GM19023 (cell line): ENCODE measurements at regions not wholly inside any gene's neighbourhood (a gene's known extent, or its start where the extent isn't known, plus 50 kb on each side); places are given as distances from the start of the nearest gene placed in this dataset.

Experiments
- ATAC-seq: cut with Tn5 transposase; IDR thresholded peaks from one replicate; pipeline ENCODE4 v1.9.1; 2021; ENCODE audit warnings: mild to moderate bottlenecking, moderate library complexity; ENCODE audit not compliant: unreplicated experiment

GRCh38 chr6:165829376-165829775, 166.3 kb upstream of the PDE10A start:
- no peak for ATAC-seq

DNA sequence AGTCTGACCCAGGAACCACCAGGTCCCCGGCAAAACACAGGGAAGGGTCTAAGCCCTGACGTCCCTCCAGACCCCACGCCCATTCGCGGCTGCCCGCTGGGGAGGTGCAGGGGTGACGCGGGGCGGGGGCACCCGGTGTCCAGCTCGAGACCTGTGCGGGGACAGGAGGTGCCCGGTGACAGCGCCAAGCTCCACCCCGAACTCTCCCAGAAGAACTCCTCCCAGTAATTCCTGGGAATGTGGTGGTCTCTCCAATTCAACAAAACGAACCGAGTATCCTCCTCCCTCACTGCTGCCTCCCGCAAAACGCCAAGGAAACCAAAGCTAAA, 164.1 kb upstream of the PDE10A start:
- ATAC-seq, result no peak

- ATAC-seq, result no peak
Measured at GRCh38 chr6:165826487-165827189, 163.6 kb upstream of the PDE10A start.

GRCh38 chr6:165825256-165825815, 162.3 kb upstream of the PDE10A start:
- ATAC-seq, result no peak

DNA sequence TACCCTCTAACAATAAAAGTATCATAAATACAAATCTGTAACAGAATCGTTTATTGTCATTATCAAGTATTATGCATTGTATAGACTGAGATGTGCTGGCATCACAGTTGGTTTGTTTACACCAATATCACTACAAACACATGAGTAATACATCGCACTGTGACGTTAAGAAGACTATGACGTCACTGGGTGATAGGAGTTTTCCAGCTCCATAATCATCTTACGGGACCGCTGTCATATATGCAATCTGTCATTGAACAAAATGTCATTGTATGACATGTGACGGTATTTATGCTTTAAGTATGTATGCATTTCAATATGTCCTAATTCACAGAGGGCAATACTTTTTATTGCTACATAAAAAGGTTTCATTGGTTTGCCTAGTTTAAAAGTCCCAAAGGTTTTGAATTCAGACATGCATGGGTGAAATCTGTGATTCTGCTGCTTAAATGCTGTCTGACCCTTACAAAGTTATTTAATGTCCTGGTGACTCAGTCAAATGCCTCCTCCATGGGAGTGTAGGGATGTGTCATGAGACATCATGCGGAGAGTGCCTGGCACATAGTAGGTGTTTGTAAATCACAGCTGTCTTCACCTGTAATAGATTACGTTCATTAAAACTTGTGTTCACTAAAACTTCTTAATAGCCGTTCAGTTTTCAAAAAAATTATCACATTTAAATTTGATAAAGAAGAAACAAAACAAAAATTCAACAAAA, 160.7 kb upstream of the PDE10A start:
- ATAC-seq, result no peak

GRCh38 chr6:165822501-165822900, 159.5 kb upstream of the PDE10A start:
- no peak for ATAC-seq

DNA sequence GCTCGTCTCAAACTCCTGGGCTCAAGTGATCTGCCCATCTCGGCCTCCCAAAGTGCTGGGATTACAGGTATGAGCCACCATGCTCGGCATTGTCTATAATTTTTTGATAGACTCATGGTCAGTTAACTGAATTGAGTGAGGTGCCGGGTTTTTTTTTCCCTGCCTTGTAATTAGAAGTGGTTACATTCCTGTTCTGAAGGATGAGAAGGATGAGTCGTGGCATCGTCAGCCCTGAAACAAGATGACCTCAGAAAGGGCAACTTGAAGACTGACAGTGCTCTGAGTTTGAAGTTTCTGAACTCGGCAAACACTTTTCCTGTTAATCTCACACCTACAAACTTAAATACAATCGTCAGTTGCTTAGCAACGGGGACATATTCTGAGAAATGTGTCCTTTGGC, 158.7 kb upstream of the PDE10A start:
- ATAC-seq, result no peak

GRCh38 chr6:165820934-165821333, 157.9 kb upstream of the PDE10A start:
- no peak for ATAC-seq

- ATAC-seq, result no peak
Measured at GRCh38 chr6:165820407-165820806, 157.4 kb upstream of the PDE10A start.

- ATAC-seq, result no peak
Measured at GRCh38 chr6:165819394-165819793, 156.4 kb upstream of the PDE10A start.

DNA sequence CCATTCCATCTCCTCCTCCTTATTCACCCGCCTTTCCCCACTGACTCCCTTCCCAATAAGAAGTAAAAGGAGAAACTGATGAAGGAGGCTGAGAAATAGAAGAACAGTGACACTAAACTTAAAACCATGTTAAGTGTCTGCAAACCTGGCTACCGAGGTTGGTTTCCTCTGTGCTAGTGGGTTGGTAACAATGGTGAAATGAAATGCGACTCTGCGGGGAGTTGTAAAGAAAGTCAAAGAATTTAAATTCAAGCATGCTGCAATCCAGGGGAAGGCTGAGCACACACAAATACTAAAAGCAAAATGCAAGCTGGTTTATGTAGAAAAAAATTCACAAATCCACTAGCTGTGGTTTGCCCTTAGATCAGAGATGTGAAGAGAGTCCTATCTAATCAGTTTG, 155.2 kb upstream of the PDE10A start:
- ATAC-seq, result no peak

GRCh38 chr6:165817771-165818170, 154.7 kb upstream of the PDE10A start:
- ATAC-seq, result no peak

DNA sequence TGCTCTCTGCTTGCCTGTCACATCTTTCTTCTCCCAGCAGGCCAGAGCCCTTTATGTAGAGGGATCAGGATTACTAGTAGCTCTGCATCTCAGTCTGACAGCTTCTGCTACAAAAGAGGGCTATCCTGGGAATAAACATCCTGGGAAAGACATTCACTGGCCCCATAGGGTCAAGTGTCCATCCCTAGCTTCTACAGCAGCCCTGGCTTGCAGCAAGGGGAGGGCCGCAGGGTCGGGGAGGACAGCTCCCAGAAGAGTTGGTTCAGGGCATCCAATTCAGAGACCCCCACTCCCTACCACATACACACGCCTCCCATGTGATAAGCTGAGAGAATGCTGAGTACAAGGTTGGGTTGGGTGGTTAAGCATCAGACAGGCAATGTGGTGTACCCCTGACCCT, 154.1 kb upstream of the PDE10A start:
- ATAC-seq, result no peak

GRCh38 chr6:165814679-165815078, 151.6 kb upstream of the PDE10A start:
- ATAC-seq, result no peak

GRCh38 chr6:165811512-165811911, 148.5 kb upstream of the PDE10A start:
- ATAC-seq, result no peak

DNA sequence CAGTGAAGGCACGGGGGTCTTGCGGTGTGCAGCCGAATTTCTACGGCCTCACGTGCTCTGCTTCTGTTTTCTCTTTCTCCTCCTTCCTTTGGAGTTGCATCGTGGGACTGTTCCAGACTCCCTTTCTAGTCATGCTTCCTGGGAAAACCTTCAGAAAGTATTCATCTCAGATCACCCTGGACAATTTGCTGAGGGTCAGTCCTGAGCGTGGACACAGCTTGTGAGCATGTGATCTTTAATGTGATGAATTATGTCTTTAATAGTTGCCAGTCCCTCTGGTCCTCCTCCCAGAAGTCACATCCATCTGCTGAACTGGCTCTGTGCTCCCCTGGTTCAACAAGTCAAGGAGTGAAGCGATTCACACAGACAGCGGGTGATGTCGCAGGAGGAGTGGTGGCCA, 145.0 kb upstream of the PDE10A start:
- ATAC-seq, result no peak

DNA sequence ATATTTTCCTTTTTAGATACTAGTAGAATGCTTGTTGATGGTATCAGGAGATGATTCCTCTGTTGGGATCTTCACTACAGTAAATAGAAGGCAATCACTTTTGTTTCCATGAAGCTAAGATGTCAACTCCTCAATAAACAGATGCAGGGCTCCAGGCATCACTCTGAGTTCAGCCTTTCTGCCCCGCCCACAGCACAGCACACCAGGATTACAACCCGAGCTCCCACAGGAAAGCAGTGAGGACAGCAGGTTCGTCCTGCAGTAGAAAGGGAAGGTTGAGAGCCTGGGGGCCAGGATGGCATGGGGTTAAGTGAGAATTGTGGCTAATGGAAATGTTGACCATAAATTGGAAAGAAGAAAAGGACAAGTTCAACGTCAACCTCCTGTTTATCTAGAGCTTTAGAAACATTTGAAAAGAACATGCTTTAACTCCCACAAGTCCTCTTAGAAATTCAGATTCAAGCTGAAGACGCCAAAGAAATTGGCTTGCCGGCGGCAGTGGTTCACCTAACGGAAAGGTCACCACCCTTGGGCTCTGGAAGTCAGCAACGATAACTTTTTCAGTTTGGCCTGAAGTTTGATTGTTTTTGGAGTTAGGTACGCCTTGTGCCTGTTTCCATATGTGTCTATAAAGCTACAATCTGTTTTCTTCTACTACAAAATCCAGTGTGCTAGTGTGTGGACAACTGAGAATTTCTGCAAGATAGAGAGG, 144.4 kb upstream of the PDE10A start:
- no peak for ATAC-seq

DNA sequence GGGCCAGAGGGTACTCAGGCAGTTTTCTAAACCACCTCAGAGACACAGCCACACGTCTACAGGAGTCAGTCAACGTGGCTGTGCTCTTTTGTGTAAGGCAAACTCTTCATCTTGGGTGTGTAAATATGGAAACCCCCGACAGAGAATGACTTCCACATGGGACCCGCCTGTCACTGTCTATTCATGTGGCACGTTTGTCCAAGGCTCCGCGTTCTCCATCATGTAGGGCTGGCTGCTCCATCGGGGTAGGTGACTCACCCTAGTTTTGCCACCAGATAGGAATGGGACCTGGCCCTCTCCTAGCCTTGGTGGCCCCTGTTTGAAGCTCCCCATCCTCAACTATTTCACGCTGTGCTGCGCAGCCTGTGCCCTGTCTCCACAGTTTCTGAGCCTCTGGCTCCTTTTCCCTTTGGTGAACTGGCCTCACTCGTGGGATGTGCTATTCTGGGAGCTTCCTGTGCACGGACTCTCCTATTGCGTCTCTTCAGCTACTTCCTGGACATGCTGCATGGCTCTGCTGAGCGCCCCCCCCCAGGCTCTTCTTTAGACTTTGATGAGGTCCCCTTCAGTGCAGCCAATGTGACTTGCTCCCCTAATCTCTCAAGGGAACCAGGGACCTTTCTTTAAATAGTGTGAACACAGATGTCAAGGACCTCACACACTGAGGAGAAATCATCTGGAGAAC, 143.2 kb upstream of the PDE10A start:
- no peak for ATAC-seq

GRCh38 chr6:165805636-165806035, 142.6 kb upstream of the PDE10A start:
- ATAC-seq, result no peak

- ATAC-seq, result no peak
Measured at GRCh38 chr6:165805067-165805555, 142.1 kb upstream of the PDE10A start.
